DMS79 treated with DMSO at 0.1 percent for 48 hours (cell line): ENCODE measurements at regions not wholly inside any gene's neighbourhood (a gene's known extent, or its start where the extent isn't known, plus 50 kb on each side); places are given as distances from the start of the nearest gene placed in this dataset.
"Not testable (repeated sequence)": the region's sequence is repeated elsewhere in the genome, so short reads cannot be mapped to it uniquely, and the experiment has no call there.

Experiments
- DNase-seq: peaks from one replicate; lab custom pipeline; 2025; lab: John Stamatoyannopoulos, UW

DNA sequence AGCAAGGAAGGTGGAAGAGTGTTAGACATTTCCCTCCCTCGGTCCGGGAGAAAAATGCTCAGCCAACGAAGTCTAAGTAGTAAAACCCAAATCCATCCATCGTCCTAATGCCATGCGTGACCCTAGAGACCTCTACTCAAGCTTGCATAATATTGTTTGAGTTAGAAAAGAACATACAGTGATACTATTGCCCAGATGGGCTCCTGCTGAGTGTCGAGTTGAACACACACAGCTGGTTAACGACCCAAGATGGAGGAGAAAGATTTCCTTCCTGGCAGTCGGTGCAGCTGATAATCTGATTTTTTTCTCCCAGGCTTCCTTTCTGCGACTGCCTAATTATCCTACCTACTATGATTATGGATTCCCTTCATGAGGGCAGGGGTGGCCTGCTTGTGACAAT, 164.4 kb upstream of the KCNG1 start:
- DNase-seq, result no peak

DNA sequence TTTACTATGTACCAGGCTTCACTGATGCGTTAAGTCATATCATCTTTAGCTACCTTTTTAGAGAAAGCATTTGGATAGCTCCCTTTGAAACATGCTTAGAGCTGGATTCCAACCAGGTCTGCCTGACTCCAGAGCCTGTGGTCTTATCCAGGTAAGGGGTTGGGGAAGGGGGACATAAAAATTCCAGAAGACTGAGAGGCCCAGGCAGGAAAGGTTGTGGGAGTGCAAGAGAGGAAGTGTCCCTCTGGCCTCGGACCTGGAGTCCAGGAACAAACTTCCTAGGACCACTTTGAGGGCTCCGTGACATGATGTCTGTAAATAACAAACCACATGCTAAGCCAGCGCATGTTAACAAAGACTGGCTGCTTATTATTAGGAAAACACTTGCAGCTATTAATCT, 163.0 kb upstream of the KCNG1 start:
- DNase-seq, result no peak

DNA sequence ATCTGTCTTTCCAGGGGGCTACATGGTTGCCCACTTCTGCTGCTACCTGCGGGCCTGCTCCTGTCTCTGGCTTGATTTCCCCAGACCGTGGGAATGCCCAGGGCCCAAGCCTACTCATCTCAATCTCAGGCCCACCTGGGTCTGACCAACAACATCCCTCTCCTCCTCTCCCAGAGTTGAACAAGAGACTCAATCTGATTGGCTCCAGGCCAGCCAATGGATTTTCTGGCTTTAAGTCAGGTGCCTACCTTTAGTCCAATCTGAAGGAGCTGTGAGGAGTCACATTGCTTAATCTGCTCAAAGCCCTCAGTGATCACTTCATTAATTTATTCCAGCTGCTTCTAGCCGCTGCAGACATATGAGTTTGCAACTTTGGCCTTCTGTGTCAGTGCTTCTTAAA, 162.4 kb upstream of the KCNG1 start:
- DNase-seq, result no peak

DNA sequence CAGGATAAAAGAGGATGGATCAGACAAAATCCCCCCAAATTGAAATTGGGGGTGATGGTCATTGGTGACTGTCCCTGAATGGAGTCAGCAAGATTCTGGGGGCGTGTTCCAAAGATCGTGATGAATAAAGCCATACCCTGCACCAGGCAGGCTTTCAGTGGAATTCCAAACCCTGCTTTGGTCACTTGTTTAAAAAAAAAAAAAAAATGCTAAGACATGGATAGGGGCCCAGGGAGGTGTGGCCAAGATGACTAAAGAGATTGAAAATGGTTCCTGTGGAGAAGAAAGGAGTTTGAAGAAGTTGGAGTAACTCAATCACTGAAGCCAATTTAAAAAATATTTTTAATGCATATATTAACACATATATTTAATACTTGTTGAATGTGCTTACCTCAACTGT, 161.4 kb upstream of the KCNG1 start:
- no peak for DNase-seq

DNA sequence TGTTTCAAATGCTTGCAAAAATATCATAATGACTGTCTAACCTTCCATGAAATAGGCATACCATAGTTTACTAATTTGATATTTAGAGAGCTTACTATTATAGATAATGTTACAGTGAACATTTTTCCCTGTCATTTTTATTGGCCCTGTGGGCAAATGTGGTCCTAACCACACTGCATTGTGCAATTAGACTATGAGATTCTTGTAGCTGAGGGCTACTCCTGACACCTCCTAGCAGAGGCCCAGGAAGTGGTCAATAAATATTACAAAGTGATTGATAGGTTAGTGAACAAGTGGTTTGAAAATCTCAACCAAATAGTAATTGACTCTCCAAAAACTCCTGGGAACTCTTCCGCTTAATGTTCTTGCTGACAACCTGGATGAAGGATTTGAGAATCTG, 160.5 kb upstream of the KCNG1 start:
- DNase-seq, result no peak

DNA sequence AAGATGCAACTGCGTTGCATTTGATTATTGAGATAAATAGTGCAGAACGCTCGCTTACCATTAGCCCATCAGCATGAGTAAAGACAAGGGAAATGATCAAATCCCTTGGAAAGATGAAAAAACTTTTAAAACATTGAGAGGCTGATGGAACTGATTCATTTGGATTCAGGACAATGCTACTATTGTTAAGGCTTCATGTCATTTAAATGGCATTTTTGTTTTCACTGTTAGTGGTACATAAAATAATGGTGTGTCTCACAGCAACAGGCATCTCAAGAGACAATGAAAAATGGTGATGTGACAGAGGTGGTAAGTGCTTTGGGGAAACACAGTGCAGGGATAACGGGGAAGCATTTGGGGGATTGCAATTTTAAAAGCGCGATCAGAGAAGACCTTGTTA, 159.7 kb upstream of the KCNG1 start:
- DNase-seq, result no peak

DNA sequence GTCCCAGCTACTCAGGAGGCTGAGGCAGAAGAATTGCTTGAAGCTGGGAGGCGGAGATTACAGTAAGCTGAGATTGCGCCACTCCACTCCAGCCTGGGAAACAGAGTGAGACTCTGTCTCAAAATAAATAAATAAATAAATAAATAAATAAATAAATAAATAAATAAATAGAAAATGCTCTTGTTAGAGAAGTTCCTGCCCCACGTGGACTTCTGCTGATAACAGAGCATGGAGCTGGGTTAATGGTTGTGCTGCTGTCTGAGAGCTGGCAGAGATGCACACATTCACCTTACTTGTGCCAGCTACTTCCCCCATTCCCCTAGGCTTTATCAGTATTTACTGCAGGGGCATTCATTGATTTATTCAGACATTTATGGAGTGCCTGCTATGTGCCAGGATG, 155.2 kb upstream of the KCNG1 start:
- DNase-seq, result no peak

DNA sequence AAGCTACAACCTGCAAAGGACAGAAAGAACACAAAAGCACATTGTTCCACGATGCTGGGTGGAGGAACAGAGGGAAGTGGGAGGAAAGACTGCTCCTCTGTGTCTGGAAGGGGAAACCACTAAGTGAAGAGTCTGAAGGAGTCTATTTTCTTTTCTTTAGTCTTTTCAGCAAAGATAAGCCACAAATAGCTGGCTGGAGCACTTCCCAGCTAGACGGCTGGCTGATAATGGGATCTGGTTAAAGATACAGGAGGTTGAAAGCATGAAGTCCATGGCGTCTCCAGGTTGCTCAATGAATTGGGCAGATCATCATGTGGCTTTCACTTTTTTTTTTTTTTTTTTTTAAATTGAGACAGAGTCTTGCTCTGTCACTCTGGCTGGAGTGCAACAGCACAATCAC, 154.0 kb upstream of the KCNG1 start:
- no peak for DNase-seq

DNA sequence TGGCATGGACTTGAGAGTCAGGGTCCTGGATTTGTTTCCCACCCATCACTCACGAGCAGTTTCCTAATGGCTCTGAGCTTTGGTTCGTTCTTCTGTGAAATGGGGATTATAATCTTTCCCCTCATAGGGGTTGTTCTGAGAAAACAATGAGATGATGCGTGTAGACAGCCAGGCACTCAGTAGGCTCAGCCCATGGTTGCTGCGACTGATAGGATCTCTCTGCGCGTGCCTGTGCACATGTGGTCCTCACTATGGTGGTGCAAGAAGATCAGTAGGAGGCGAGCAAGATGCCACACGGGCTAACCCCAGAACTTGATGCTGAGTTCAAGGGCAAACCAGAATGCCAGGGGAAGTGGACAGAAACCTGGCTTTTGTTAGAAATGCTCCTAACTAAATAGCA, 153.5 kb upstream of the KCNG1 start:
- DNase-seq, result no peak

DNA sequence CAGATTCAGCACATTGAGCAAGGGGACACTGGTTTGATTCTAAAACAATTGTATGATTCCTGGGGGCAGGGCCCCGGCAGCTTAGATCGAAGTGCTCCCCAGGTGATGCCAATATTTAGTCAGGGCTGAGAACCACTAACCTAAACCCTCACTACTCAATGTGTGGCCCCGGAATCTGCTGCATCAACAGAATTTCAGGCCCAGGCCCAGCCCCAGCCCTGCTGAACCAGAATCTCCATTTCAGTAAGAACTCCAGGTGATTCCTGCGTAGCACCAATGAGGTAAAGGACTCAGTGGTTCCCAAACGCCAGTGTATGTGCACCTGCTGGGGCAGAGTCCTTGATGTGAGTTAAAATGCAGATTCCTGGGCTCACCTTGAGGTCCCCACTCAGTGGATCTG, 152.8 kb upstream of the KCNG1 start:
- DNase-seq, result no peak

DNA sequence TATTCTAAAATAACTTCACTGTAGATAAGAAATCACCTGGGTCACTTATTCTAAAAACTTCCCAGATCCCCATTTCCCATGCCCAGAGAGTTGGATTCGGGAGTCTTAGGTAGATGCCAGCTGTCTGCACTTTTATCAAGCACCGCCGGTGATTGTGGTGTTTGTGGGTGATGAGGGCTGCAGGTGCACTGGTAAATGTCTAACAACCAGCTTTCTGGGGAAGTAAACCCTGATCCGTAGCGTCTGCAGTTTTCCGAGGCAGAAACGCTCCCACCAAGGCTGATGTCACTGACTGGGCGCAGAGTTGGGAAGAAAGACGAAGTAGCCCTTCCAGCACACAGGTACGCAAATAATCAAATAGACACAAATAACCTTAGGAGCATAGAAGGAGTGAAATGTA, 152.2 kb upstream of the KCNG1 start:
- DNase-seq, result no peak

DNA sequence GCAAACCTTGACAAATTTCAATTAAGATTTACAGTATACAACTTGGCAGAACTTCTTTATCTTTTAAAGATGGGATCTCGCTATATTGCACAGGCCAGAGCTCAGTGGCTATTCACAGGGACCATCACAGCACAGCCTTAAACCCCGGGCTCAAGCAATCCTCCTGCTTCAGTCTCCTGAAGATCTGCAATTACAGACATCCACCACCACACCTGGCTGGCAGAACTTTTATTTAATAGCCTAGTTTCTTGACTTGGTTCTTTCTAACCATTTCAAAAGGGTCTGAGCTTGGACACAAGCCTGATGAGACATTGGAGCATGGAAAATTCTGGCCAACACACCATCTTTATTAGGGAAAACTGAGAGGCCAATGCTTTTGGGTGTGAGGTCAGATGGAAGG, 151.6 kb upstream of the KCNG1 start:
- DNase-seq, result no peak

DNA sequence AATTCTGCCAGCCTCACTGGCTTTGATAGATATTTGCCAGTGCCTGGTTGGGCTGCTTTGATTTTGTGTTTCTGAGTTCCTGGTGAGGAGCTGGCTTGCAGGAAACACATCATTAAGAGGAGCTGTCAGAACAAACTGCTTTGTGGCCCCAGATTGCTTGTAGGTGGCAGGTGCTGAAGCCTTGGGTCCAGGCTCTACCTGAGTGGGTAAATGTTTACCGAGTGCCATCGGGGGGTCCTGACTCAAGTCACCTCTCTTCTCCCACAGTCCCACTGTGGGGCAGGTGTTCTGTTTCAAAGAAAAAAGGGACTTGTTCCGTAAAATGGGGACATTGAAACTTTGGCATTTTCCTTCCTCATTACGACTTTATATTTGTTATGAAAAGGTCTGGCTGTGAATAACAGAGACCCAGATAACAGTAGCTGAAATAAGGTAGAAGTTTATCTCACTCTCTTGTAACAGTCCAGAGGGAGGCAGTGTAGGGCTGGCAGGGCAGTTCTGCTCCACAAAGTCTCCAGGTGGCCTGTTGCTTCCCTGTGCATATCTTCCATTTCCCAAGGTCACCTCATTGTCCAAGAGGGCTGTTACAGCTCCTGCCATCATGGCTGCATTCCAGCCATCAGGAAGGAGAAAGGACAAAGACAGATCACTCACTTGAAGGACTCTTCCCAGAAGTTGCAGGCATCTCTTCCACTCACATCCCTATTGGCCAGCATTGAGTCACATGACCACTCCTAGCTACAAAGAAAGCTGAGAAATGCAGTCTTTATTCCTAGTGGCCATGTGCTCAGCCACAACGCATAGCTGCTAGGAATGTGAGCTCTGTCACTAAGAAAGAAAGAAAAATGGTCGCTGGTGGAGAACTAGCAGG, 149.9 kb upstream of the KCNG1 start:
- no peak for DNase-seq

DNA sequence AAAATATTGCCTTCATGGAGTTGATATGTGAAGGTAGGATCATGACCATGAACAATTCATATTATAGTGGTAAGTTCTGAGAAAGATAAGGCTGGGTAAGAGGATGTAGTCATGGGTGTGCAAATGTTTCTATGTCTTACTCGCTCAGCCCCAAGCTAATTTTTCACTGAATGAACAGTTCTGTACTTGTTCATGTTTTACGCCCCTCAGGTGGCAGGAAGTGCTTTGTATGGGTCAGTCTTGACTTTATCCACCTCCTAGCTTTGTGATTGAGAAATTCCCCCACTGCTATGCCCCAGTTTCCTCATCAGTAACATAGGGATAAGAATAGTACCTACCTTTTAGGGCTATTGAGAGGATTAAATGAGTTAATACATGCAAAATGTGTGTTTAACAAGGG, 148.2 kb upstream of the KCNG1 start:
- DNase-seq, result no peak

DNA sequence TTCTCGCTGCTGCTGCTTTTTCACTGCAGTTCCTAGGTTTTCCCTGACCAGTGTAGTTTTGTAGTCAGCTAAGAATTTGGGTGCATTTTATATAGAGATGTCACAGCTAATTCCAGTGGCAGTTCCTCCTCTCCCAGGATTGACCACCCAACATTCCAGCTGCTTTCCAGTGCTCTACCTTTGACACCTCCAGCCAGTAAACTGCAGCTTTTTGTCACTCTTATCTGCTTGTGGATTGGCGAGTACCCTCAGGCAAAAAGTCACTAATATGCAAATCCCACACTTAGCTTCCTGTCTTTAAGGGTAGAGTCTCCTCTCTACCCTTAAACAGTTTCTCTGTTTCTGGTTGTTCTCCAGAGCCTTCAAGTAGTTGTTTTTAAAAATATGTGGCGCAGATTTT, 146.9 kb upstream of the KCNG1 start:
- DNase-seq, result no peak

DNA sequence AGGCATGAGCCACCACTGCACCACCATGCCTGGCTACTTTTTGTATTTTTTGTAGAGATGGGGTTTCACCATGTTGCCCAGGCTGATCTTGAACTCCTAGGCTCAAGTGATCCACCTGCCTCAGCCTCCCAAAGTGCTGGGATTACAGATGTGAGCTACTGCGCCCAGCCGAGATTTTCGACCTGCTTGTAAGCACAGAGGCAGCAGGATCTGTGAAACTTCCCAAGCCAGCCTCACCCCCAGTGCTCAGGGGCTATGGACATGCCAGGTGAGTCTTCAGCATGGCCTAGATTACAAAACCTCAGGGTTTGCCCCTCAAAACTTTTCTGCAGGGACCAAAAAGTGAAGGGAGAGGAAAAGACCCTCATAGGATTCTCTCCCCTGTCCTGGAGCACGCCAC, 145.0 kb upstream of the KCNG1 start:
- DNase-seq, result not testable (repeated sequence)

DNA sequence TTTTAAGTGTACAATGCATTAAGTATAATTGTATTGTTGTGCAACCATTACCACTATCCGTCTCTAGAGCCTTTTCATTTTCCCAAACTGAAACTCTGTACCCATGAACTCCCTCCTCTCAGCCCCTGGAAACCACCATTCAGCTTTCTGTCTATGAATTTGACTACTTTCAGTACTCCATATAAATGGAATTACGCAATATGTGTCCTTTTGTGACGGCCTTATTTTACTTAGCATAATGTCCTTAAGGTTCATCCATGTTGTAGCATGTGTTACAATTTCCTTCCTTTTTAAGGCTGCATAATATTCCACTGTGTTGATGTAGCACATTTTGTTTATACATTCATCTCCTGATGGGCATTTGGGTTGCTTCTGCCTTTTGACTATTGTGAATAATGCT, 143.6 kb upstream of the KCNG1 start:
- no peak for DNase-seq

DNA sequence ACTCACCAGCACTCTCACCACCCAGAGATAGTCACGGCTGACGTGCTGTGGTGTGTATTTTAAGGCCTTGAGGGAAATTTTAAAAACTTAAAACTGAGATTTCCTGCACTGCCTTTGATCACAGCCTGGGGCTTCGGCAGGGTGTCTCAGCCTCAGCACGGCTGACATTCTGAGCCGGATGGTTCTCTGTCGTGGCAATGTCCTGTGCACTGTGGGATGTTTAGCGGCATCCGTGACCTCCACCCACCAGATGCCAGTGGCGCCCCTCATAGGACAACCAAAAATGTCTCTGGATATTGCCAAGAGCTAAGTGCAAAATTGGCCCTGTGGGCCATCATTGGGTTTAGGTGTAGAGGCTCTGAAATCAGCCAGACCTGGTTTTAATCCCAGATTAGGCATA, 142.2 kb upstream of the KCNG1 start:
- DNase-seq, result no peak

DNA sequence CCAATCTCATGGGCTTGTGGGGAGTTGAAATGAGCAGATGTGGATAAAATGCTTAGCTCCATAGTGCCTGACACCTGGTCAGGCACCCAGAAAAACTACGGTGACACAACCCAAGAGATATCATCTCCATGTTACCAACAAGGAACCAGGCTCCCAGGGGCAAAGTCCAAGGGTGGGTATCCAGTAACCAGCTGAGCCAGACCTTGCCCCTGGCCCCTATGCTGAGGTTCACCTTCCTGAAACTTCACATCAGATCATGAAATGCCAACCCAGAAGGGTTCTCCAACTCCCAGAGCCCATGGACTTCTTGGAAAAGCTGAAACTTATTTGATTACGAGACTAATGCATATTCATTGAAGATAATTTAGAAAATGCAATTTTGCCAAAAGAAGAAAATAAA, 141.8 kb upstream of the KCNG1 start:
- DNase-seq, result no peak

DNA sequence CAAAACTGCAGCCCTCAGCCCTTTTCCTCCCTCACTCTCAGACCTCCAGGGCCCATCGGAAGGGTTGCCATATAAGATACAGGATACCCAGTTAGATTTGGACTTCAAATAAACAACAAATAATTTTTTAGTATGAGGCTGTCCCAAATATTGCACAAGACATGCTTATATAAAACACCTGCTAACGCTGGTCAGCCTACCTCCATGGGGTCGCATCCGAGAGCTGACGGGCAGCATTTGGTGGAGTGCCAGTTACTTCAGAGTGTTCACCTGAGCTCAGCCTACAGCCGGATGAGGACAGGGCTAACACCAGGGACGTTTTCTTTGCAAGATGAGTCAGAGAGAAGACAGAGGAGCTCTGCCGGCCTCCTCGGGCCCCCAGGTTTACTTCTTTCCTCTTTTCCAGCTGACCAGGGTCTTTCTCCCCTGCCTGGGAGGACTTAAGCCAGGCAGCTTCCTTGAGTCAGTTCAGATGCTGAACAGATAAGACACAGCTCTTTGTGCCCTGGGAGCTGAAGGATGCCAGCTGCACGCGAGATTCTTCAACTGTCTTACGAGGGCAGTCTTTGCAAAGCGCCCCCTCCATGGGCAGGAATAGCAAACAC, 141.2 kb upstream of the KCNG1 start:
- no peak for DNase-seq

DNA sequence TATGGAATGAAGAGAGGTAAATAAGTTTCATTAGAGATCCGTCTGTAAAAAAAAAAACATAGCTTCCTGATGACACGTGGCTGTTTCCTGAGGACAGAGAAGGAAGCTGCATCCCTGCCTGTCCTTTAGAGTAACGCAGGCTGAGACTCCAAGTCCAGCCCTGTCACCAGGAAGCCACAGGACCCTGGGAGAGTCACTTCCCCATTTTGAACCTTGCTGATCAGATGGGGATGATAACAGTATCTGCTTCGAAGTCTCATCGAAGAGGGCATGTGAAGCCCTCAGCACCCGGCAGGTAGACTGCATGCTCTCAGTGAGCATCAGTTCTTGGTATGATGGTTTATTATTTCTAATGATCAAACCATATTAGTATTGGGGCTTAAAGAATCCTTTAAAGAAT, 139.1 kb upstream of the KCNG1 start:
- no peak for DNase-seq

DNA sequence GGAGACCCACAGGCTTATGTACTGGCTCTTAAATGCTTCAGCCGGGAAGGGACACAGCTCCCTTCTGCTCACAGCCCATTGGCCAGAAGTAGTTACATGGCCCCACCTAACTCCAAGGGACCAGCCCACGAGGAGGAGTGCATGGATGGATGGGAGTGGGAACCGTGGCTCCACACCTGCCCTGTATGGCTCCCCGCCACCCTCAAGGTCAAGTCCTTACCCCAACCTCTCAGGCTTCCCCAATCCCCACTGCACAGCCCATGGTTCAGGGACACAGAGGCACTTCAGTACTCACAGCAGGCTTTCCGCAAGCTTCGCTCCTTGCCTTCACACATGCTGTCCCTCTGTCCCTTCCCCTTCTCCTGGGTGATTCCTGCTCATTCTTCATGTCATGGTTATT, 137.9 kb upstream of the KCNG1 start:
- DNase-seq, result no peak

DNA sequence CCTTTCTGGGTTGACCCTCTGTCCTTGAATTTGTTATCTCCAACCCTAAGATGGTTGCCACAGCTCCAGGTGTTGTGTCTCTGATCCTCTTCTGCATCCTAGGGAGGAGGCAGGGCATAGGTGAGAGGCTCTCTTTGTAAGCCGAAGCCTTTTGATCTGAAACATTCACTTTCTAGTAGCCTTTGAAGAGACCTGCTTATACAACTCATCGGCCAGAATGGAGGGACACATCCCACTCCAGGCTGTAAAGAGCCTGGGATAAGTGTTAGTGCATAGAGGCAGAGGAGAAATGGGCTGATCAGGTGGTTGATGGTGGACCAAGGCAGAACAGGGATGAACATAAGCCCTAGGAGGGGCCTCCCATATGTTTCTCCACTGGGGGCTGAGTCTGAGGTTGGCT, 137.1 kb upstream of the KCNG1 start:
- DNase-seq, result no peak

DNA sequence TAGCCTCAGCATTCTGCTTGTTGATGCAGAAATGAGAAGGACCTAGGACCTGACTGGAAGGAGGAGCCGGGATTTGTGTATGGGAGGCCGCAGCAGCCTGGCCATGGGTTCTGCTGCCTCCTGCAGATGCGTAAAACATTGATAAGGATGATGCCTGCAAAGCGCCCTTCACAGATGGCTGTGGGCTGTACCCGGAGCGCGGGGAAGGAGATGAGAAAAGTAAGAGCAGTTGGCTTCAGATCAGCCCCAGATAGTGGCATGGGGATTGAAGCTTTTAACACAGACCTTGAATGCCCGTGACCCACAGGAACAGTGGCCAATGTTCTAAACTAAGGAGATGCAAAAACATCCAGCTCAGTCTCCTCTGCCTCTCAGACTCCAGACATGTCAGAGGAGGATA, 136.4 kb upstream of the KCNG1 start:
- no peak for DNase-seq
